Spleen (tissue), 11 donors: ENCODE measurements at regions not wholly inside any gene's neighbourhood (a gene's known extent, or its start where the extent isn't known, plus 50 kb on each side); places are given as distances from the start of the nearest gene placed in this dataset.

ENCODE experiments used
- DNase-seq: peaks from one replicate; pipeline ENCODE4 v3.0.0-alpha.2; 2020
- H3K27ac ChIP-seq, 8 donors: fragments of 200-600 bp; sonication (generic) in 7 of 8; 1 replicate in 4 of 8; 2 replicates in 4 of 8; pipeline versions ENCODE4 v1.5.0 to v1.8.0; 2016 to 2021; ENCODE audit warnings: inconsistent platforms in 4 of 8, mild to moderate bottlenecking in 4 of 8, moderate library complexity in 1 of 8
- H3K27me3 ChIP-seq, 7 donors: fragments of 200-600 bp; sonication (generic) in 6 of 7; replicated peaks in 1 of 7; 1 replicate in 4 of 7; 2 replicates in 3 of 7; pipeline versions ENCODE4 v1.5.0 to v1.8.0; 2016 to 2021; ENCODE audit warnings: inconsistent platforms in 3 of 7, mild to moderate bottlenecking in 1 of 7
- H3K36me3 ChIP-seq, 6 donors: fragments of 200-600 bp; sonication (generic) in 5 of 6; 1 replicate in 4 of 6; 2 replicates in 2 of 6; pipeline versions ENCODE4 v1.5.0 to v1.8.0; 2016 to 2021; ENCODE audit warnings: inconsistent platforms in 2 of 6
- H3K4me1 ChIP-seq, 6 donors: fragments of 200-600 bp; sonication (generic) in 5 of 6; 1 replicate in 3 of 6; 2 replicates in 3 of 6; pipeline versions ENCODE4 v1.5.0 to v1.8.0; 2016 to 2021; ENCODE audit warnings: inconsistent platforms in 3 of 6
- H3K4me3 ChIP-seq, 8 donors: fragments of 200-600 bp; sonication (generic) in 7 of 8; 1 replicate in 4 of 8; 2 replicates in 4 of 8; pipeline versions ENCODE4 v1.5.0 to v1.8.0; 2016 to 2021; ENCODE audit warnings: inconsistent platforms in 4 of 8, mild to moderate bottlenecking in 4 of 8, moderate library complexity in 2 of 8
- H3K9me3 ChIP-seq, 8 donors: fragments of 200-600 bp; sonication (generic) in 7 of 8; 1 replicate in 4 of 8; 2 replicates in 4 of 8; pipeline versions ENCODE4 v1.5.0 to v1.8.0; 2016 to 2021; ENCODE audit warnings: inconsistent platforms in 4 of 8
- POLR2A ChIP-seq, 3 donors: fragments of 450-650 bp; IDR thresholded peaks; one replicate each; pipeline ENCODE4 v1.5.1; 2017; ENCODE audit warnings: antibody characterized with exemption in 3 of 3, mild to moderate bottlenecking in 1 of 3
- POLR2AphosphoS5 ChIP-seq, 3 donors: sonication (generic); formaldehyde crosslinking; IDR thresholded peaks; one replicate each; pipeline ENCODE4 v1.5.1; 2017; ENCODE audit warnings: antibody characterized with exemption in 3 of 3
- WGBS, 5 donors: extraction: QIAGEN DNeasy Blood & Tissue Kit in 3 of 5; methylation state at CpG; one replicate each; pipeline versions ENCODE4 v1.1.5 to v1.1.7; 2013 to 2018; 5-methylcytosine and 5-hydroxymethylcytosine counted together
- intact Hi-C: fragments of 100-400 bp; cut with DNase I; formaldehyde crosslinking; loops from one replicate; pipeline ENCODE4 v1.15.0; 2023; ENCODE audit warnings: low total_unique reads
- TF ChIP-seq, protein P1 (sequence below), 11 experiments: fragments of 200-600 bp in 7 of 11; fragments of 450-650 bp in 4 of 11; sonication (generic) in 4 of 11; IDR thresholded peaks in 8 of 11; conservative IDR thresholded peaks in 3 of 11; 1 replicate in 7 of 11; 2 replicates in 4 of 11; pipeline versions ENCODE4 v1.4.0 to v1.8.0; 2016 to 2021; ENCODE audit warnings: antibody characterized with exemption in 11 of 11, inconsistent platforms in 4 of 11, mild to moderate bottlenecking in 1 of 11
- donor health status: healthy with polysubstance abuse.
- donor health status: DM: no; HTN: no; CAD: no; lungs with moderate emphysema.
- donor health status: DM: no; HTN: no; CAD: no.
- donor health status: Bipolar disorder and iron deficiency.
- donor health status: healthy.
- donor health status: DM: no; HTN: no; CAD: no.
- donor health status: DM: yes; HTN: yes; CAD: no.

DNA sequence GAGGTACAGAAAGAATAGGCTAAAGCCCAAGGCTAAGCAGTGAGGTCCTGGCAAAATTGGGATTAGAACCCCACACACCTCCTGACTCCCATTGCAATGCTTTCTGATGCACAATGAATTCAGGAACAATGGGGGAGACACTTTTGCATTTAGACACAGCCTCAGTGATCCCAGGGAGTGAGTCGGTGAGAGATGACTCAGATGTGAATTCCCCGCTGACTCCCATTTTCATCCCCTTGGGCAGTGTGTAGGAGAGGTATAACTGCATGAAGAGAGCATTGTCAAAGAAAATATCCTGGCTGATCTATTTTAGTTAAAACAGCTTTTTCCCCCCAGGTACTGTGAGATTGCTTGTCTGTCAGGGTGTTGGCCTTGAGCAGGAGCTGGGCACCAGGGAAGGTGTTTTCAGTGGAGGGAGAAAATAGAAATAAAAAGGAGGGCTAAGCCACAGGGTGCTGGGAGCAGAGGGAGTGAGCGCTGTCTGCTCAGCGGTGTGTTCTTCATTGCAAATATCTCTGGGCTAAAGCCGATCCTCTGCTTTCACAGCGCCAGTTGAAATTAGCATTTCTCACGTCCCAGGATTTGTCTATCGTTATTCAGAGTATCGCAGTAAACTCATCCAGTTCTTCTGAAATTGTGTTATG lies 247.7 kb upstream of the PTBP2 start:
- 72 to 81% (median 75%) methylated on average over 9 of the region's 9 CpGs for WGBS, 5 donors
- Histone ChIP-seq H3K9me3 (no peaks in the 10 kb centered on the region), H3K4me1 (no peaks in the 10 kb centered on the region), H3K27ac (no peak overlapping the region), H3K27me3 (no peaks in the 10 kb centered on the region), H3K36me3 (no peaks in the 10 kb centered on the region), H3K4me3 (no peak overlapping the region)
- TF ChIP-seq, protein P1, sequence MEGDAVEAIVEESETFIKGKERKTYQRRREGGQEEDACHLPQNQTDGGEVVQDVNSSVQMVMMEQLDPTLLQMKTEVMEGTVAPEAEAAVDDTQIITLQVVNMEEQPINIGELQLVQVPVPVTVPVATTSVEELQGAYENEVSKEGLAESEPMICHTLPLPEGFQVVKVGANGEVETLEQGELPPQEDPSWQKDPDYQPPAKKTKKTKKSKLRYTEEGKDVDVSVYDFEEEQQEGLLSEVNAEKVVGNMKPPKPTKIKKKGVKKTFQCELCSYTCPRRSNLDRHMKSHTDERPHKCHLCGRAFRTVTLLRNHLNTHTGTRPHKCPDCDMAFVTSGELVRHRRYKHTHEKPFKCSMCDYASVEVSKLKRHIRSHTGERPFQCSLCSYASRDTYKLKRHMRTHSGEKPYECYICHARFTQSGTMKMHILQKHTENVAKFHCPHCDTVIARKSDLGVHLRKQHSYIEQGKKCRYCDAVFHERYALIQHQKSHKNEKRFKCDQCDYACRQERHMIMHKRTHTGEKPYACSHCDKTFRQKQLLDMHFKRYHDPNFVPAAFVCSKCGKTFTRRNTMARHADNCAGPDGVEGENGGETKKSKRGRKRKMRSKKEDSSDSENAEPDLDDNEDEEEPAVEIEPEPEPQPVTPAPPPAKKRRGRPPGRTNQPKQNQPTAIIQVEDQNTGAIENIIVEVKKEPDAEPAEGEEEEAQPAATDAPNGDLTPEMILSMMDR (IDR thresholded peaks at IDR 0.05 in 8 of 11, conservative IDR thresholded peaks at IDR 0.05 in 3 of 11): no peak
- TF ChIP-seq POLR2A (IDR thresholded peaks at IDR 0.05): no peak
- TF ChIP-seq POLR2AphosphoS5 (IDR thresholded peaks at IDR 0.05): no peak
- no peak for DNase-seq
- intact Hi-C loops: no loop called here

DNA sequence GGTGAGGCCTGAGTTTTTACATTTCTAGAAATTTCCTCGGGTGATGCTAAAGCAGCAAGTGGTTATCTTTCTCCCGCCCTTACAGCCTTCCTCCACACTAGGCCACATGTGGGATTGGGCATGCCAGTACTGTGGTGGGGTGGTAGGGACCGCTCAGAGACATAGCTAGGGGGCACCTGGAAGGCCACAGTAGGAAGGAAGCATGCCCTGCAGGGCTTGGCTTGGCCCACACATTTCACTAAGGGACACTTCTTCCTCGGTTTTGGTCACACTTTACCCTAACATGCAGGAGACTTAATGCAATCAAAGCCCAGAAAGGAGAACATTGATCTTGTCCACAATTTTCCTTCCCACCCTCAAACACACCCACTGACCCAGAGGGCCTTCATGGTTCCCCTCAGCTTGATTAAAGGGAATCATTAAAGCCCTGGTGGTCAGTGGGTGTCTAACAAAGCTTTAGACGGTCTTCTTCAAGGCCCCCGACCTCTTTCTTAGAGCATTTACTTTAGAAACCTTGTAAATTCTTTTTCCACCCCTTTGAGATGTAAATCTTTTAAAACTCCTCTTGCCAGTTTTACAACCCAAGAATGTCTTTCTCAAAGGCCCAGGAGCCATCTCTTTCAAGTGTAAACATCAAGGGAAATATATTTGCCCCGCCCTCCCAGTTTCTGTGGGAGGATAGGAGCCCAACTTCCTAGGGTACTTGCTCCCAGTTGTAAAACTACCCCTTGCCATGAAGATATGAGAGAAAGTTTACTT lies 246.4 kb upstream of the PTBP2 start:
- intact Hi-C loops: no loop called here
- 58 to 79% (median 67%) methylated on average over 7 of the region's 7 CpGs for WGBS, 5 donors

DNA sequence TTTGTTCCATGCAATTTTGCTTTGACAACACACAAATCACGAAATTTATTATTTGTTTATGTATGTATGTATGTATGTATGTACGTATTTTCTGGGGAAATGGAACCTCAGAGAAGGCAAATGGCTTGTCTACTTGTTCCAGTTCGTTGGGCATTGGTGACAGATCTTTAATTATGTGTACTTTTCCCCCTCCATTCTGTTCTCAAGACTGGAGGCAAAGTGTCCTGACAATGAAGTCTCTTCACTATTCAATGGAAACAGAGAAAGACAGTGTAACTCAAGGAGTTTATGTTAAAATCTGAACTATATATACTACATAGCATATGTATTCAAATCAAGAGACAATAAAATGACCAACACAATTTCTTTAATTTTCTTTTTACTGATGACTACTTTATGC lies 245.7 kb upstream of the PTBP2 start:
- DNase-seq: no peak
- H3K27me3 ChIP-seq: no peaks in the 10 kb centered on the region

More for the DNA sequence above, 246.4 kb upstream of the PTBP2 start:
- TF ChIP-seq POLR2AphosphoS5 (IDR thresholded peaks at IDR 0.05): no peak
- no peak for TF ChIP-seq POLR2A (IDR thresholded peaks at IDR 0.05)
- TF ChIP-seq, protein P1 (IDR thresholded peaks at IDR 0.05 in 8 of 11, conservative IDR thresholded peaks at IDR 0.05 in 3 of 11): no peak
- Histone ChIP-seq H3K4me3 (no peak overlapping the region), H3K36me3 (no peaks in the 10 kb centered on the region), H3K4me1 (no peaks in the 10 kb centered on the region), H3K27ac (no peak overlapping the region), H3K9me3 (no peaks in the 10 kb centered on the region), H3K27me3 (no peaks in the 10 kb centered on the region)
- no peak for DNase-seq

DNA sequence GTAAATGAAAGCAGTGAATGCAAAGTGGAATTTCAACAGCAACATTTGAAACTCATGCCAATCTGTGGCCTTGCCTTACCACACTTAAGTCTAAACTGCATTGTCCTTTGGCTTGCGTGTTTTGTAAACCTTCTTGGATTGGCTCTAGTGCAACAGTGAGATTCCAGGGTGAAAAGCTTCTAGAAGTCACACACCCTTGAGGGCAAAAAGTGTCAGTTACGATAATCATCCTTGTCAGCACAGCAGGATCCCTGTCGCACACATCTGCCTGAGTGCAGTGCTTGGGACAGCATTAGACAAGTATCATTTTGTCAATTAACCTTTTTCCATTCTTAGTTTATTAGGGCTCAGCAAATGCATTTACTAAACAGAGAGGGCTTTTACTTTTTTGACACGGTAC lies 243.4 kb upstream of the PTBP2 start:
- Histone ChIP-seq H3K9me3 (no peaks in the 10 kb centered on the region), H3K4me1 (no peaks in the 10 kb centered on the region), H3K27ac (no peak overlapping the region), H3K36me3 (no peaks in the 10 kb centered on the region), H3K4me3 (no peak overlapping the region), H3K27me3 (no peaks in the 10 kb centered on the region)
- TF ChIP-seq POLR2AphosphoS5 (IDR thresholded peaks at IDR 0.05): no peak
- no peak for TF ChIP-seq POLR2A (IDR thresholded peaks at IDR 0.05)
- TF ChIP-seq, protein P1 (IDR thresholded peaks at IDR 0.05 in 8 of 11, conservative IDR thresholded peaks at IDR 0.05 in 3 of 11): no peak
- intact Hi-C loops: no loop called here
- 85 to 89% (median 87%) methylated on average over 4 of the region's 4 CpGs for WGBS, 5 donors
- no peak for DNase-seq

More for the DNA sequence above, 245.7 kb upstream of the PTBP2 start:
- WGBS, 5 donors: 45 to 57% (median 50%) methylated on average over 3 of the region's 3 CpGs
- Histone ChIP-seq H3K9me3 (no peaks in the 10 kb centered on the region), H3K4me1 (no peaks in the 10 kb centered on the region), H3K27ac (no peak overlapping the region), H3K36me3 (no peaks in the 10 kb centered on the region), H3K4me3 (no peak overlapping the region)
- TF ChIP-seq POLR2A (IDR thresholded peaks at IDR 0.05): no peak
- TF ChIP-seq, protein P1 (IDR thresholded peaks at IDR 0.05 in 8 of 11, conservative IDR thresholded peaks at IDR 0.05 in 3 of 11): no peak
- TF ChIP-seq POLR2AphosphoS5 (IDR thresholded peaks at IDR 0.05): no peak
- intact Hi-C loops: no loop called here
